Esophagus muscularis mucosa (tissue), 4 donors: ENCODE measurements at regions not wholly inside any gene's neighbourhood (a gene's known extent, or its start where the extent isn't known, plus 50 kb on each side); places are given as distances from the start of the nearest gene placed in this dataset.
A peak's percentile ranks its signal among the peaks of the same experiment; 100 is the strongest.

Experiments used
- DNase-seq: peaks from one replicate; pipeline ENCODE4 v3.0.0-alpha.2; 2017; ENCODE audit errors: extremely low spot score
- H3K27ac ChIP-seq, 4 donors: fragments of 200-600 bp; sonication (generic); replicated peaks in 1 of 4; 1 replicate in 3 of 4; 2 replicates in 1 of 4; pipeline ENCODE4 v1.5.1; 2016 to 2019; ENCODE audit warnings: mild to moderate bottlenecking in 1 of 4
- H3K27me3 ChIP-seq, 4 donors: fragments of 200-600 bp; sonication (generic); one replicate each; pipeline versions ENCODE4 v1.5.1 to v1.6.0; 2016 to 2019
- H3K36me3 ChIP-seq, 4 donors: fragments of 200-600 bp; sonication (generic); one replicate each; pipeline ENCODE4 v1.5.1; 2016 to 2019
- H3K4me1 ChIP-seq, 4 donors: fragments of 200-600 bp; sonication (generic); one replicate each; pipeline ENCODE4 v1.5.1; 2016 to 2019
- H3K4me3 ChIP-seq, 4 donors: fragments of 200-600 bp; sonication (generic); 1 replicate in 2 of 4; 2 replicates in 2 of 4; pipeline ENCODE4 v1.5.1; 2016 to 2019; ENCODE audit warnings: mild to moderate bottlenecking in 4 of 4, moderate library complexity in 1 of 4
- H3K9me3 ChIP-seq, 4 donors: fragments of 200-600 bp; sonication (generic); 1 replicate in 3 of 4; 2 replicates in 1 of 4; pipeline ENCODE4 v1.5.1; 2016 to 2019
- EP300 ChIP-seq: sonication (generic); formaldehyde crosslinking; IDR thresholded peaks from one replicate; pipeline ENCODE4 v1.6.1; 2017; ENCODE audit warnings: antibody characterized with exemption
- POLR2A ChIP-seq: fragments of 450-650 bp; IDR thresholded peaks from one replicate; pipeline ENCODE4 v1.6.1; 2017; ENCODE audit warnings: antibody characterized with exemption, moderate library complexity, mild to moderate bottlenecking, low read depth
- POLR2AphosphoS5 ChIP-seq, 2 donors: sonication (generic); formaldehyde crosslinking; IDR thresholded peaks; one replicate each; pipeline ENCODE4 v1.6.1; 2017; ENCODE audit warnings: antibody characterized with exemption in 2 of 2
- WGBS: methylation state at CpG from one replicate; pipeline ENCODE4 v1.1.5; 2018; 5-methylcytosine and 5-hydroxymethylcytosine counted together
- intact Hi-C: fragments of 100-400 bp; cut with DNase I; formaldehyde crosslinking; loops from one replicate; pipeline ENCODE4 v1.15.1; 2023
- TF ChIP-seq, protein P1 (sequence below), 3 experiments: fragments of 200-600 bp in 2 of 3; fragments of 450-650 bp in 1 of 3; sonication (generic) in 2 of 3; IDR thresholded peaks; one replicate each; pipeline ENCODE4 v1.5.1; 2017 to 2019; ENCODE audit warnings: antibody characterized with exemption in 3 of 3, mild to moderate bottlenecking in 2 of 3, moderate library complexity in 1 of 3

DNA sequence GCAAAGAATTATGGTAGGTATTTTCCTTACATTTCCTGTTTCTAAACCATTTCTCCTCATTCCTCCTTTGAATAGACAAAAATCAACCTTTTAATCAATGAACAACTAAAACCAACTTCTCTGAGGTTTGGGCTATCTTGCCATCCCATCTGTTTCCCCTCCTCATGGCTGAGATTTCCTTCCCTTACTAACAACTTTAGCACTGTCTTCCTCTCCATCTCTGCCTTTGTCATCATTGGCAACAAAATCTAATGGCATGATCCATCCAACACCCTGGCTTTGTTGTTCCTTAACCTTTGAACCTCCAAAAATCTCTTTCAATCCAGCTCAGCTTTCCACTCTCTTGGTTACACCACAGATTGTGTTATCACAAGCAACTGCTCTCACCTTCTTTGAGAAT lies 95.3 kb upstream of the FAM136A start:
- TF ChIP-seq EP300 (no peak), POLR2AphosphoS5 (IDR thresholded peaks at IDR 0.05) (no peak), POLR2A (no peak)
- TF ChIP-seq, protein P1, sequence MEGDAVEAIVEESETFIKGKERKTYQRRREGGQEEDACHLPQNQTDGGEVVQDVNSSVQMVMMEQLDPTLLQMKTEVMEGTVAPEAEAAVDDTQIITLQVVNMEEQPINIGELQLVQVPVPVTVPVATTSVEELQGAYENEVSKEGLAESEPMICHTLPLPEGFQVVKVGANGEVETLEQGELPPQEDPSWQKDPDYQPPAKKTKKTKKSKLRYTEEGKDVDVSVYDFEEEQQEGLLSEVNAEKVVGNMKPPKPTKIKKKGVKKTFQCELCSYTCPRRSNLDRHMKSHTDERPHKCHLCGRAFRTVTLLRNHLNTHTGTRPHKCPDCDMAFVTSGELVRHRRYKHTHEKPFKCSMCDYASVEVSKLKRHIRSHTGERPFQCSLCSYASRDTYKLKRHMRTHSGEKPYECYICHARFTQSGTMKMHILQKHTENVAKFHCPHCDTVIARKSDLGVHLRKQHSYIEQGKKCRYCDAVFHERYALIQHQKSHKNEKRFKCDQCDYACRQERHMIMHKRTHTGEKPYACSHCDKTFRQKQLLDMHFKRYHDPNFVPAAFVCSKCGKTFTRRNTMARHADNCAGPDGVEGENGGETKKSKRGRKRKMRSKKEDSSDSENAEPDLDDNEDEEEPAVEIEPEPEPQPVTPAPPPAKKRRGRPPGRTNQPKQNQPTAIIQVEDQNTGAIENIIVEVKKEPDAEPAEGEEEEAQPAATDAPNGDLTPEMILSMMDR (IDR thresholded peaks at IDR 0.05): no peak

DNA sequence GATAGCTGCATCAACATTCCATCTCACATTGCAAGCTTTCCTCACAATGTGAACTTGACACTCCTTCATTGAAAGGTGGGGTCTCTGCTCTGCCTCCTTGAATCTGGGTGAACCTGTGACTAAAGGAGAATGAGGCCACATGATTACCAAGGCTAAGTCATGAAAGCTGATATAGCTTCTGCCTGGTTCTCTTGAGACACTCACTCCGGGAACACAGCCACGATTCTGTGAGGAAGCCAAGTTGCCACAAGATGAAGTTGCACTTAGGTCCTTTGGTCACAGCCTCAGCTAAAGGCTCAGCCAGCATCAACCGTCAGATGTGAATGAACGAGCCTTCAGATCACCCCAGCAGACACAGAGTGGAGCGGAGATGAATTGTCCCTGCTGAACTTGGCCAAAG lies 94.7 kb upstream of the FAM136A start:
- intact Hi-C loops: no loop called here

More for the DNA sequence above, 95.3 kb upstream of the FAM136A start:
- no peaks in the 10 kb centered on the region for H3K4me1 ChIP-seq
- H3K36me3 ChIP-seq: no peaks in the 10 kb centered on the region
- no peaks in the 10 kb centered on the region for H3K9me3 ChIP-seq
- H3K4me3 ChIP-seq: no peak overlapping the region
- intact Hi-C loops: no loop called here
- H3K27ac ChIP-seq: no peak overlapping the region
- no peak for DNase-seq
- peaks cover 0 to 25% (median 0%) of the 10 kb centered on the region in 4 donors for H3K27me3 ChIP-seq

DNA sequence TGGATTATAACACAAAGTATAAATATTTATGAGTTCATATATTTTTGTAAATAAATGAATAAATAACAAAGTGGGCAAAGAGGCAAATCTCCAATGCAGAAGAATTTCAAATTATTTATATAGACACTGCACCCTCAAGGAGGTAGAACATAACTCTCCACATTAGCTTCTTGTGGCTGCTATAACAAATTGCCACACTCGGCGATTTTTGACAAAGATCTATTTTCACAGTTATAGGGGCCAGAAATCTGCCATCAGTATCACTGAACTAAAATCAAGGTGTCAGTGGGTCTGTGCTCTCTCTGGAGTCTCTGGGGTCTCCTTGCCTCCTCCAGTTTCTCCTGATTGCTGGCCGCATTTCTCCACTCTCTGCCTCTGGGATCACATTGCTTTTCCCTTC lies 92.0 kb upstream of the FAM136A start:
- Histone ChIP-seq H3K4me1 (no peaks in the 10 kb centered on the region), H3K27ac (no peak overlapping the region), H3K27me3 (peaks cover 0 to 15% (median 0%) of the 10 kb centered on the region in 4 donors), H3K36me3 (no peaks in the 10 kb centered on the region), H3K9me3 (no peaks in the 10 kb centered on the region), H3K4me3 (no peak overlapping the region)
- intact Hi-C loops: no loop called here
- no peak for DNase-seq
- 91% methylated on average over 3 of the region's 3 CpGs for WGBS
- TF ChIP-seq EP300 (no peak), POLR2AphosphoS5 (IDR thresholded peaks at IDR 0.05) (no peak), POLR2A (no peak)
- TF ChIP-seq, protein P1 (IDR thresholded peaks at IDR 0.05): no peak

More for the DNA sequence above, 94.7 kb upstream of the FAM136A start:
- H3K27ac ChIP-seq: no peak overlapping the region
- H3K9me3 ChIP-seq: no peaks in the 10 kb centered on the region
- no peaks in the 10 kb centered on the region for H3K36me3 ChIP-seq
- H3K4me1 ChIP-seq: no peaks in the 10 kb centered on the region
- 61% methylated on average over 5 of the region's 5 CpGs for WGBS
- H3K4me3 ChIP-seq: no peak overlapping the region
- TF ChIP-seq EP300 (no peak), POLR2A (no peak), POLR2AphosphoS5 (IDR thresholded peaks at IDR 0.05) (no peak)
- TF ChIP-seq, protein P1 (IDR thresholded peaks at IDR 0.05): no peak
- peaks cover 0 to 25% (median 0%) of the 10 kb centered on the region in 4 donors for H3K27me3 ChIP-seq
- DNase-seq: no peak

DNA sequence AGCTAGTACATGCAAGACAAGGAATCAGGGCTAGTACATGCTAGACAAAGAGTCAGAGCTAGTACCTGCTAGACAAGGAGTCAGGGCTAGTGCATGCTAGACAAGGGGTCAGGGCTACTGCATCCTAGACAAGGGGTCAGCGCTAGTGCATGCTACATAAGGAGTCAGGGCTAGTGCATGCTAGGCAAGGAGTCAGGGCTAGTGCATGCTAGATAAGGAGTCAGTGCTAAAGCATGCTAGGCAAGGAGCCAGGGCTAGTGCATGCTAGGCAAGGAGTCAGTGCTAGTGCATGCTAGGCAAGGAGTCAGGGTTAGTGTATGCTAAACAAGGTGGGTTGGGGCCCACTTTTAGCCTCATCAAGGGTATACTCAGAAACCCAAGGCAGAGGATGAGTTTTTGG lies 90.1 kb upstream of the FAM136A start:
- intact Hi-C loops: no loop called here
- Histone ChIP-seq H3K4me1 (no peaks in the 10 kb centered on the region), H3K36me3 (no peaks in the 10 kb centered on the region), H3K9me3 (no peaks in the 10 kb centered on the region), H3K27me3 (peaks cover 0 to 4% (median 0%) of the 10 kb centered on the region in 4 donors), H3K4me3 (no peak overlapping the region), H3K27ac (no peak overlapping the region)
- WGBS: 90% methylated on average over 1 of the region's 1 CpG
- no peak for TF ChIP-seq POLR2A
- TF ChIP-seq, protein P1 (IDR thresholded peaks at IDR 0.05): no peak
- no peak for TF ChIP-seq POLR2AphosphoS5 (IDR thresholded peaks at IDR 0.05)
- TF ChIP-seq EP300: no peak
- DNase-seq: peak; percentile 86

DNA sequence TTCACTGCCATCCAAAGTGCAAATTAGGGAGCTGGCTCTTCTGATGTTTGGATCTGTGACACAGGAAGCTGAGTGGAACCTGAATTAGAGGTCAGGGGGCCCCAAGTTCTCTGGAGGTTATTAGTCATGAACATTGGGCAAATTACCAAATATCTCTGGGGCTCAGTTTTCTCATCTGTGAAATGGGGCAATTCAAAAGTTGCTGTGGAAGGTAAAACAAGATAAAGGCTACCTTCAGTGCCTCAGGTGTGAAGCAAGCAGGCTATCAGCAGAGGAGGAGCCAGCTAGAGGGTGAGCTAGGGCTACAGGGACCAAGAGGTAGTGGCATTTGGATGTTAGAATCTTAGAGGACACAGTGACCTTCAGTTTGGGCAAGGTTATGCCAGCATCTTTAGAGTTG lies 89.4 kb upstream of the FAM136A start:
- intact Hi-C loops: no loop called here
- no peak for DNase-seq
- Histone ChIP-seq H3K4me3 (no peak overlapping the region), H3K27me3 (no peaks in the 10 kb centered on the region), H3K9me3 (no peaks in the 10 kb centered on the region), H3K36me3 (no peaks in the 10 kb centered on the region), H3K27ac (no peak overlapping the region), H3K4me1 (no peaks in the 10 kb centered on the region)
- no peak for TF ChIP-seq EP300
- no peak for TF ChIP-seq POLR2A
- TF ChIP-seq, protein P1 (IDR thresholded peaks at IDR 0.05): no peak
- TF ChIP-seq POLR2AphosphoS5 (IDR thresholded peaks at IDR 0.05): no peak
